BJ (cell line): ENCODE measurements at regions not wholly inside any gene's neighbourhood (a gene's known extent, or its start where the extent isn't known, plus 50 kb on each side); places are given as distances from the start of the nearest gene placed in this dataset.

Experiments used
- CTCF ChIA-PET: fragments of 350-600 bp; formaldehyde crosslinking; extraction: SDS; loops from one replicate; lab custom pipeline; 2021; ENCODE audit warnings: antibody characterized with exemption, inconsistent platforms; lab: Yijun Ruan, JAX
- POLR2A ChIA-PET: fragments of 300-600 bp; sonication (Branson Sonifier 250); formaldehyde crosslinking; extraction: SDS; loops from one replicate; lab custom pipeline; 2021; ENCODE audit warnings: antibody characterized with exemption; lab: Charles Lee
- DNase-seq: peaks from one replicate; pipeline ENCODE4 v3.0.0-alpha.2; 2011; ENCODE audit warnings: low read depth
- H3K27me3 ChIP-seq: 2 replicates; pipeline ENCODE4 v1.6.0; 2011; ENCODE audit warnings: low read length; ENCODE audit not compliant: control insufficient read depth, insufficient read depth
- H3K36me3 ChIP-seq: 2 replicates; pipeline ENCODE4 v1.5.1; 2011; ENCODE audit warnings: low read length; ENCODE audit not compliant: control insufficient read depth, insufficient read depth
- H3K4me3 ChIP-seq: 2 replicates; pipeline ENCODE4 v1.5.1; 2011; ENCODE audit warnings: low read depth, mild to moderate bottlenecking, control low read depth, low read length
- CTCF ChIP-seq: IDR thresholded peaks from 2 replicates; pipeline ENCODE4 v1.5.1; 2011; ENCODE audit warnings: low read depth, mild to moderate bottlenecking, control low read depth, inconsistent platforms, low read length, moderate library complexity; ENCODE audit not compliant: insufficient read depth

- CTCF ChIA-PET = interaction anchor here (0.8 kb wide), 1 partner anchor 10 kb away, joined by 3 read pairs; no protein-coding TSS in a partner anchor
These were observed 801.5 kb upstream of the SPRY2 start for GRCh38 chr13:81142306-81142999.

GRCh38 chr13:81140675-81141074 is 799.7 kb upstream of the SPRY2 start:
- POLR2A ChIA-PET = no interaction called here
- DNase-seq = no peak
- CTCF ChIA-PET = no interaction called here
- no peaks in the 10 kb centered on the region for H3K27me3 ChIP-seq
- no peak for TF ChIP-seq CTCF
- no peaks in the 10 kb centered on the region for H3K36me3 ChIP-seq
- no peak overlapping the region for H3K4me3 ChIP-seq

More at GRCh38 chr13:81142306-81142999, 801.5 kb upstream of the SPRY2 start:
- no peaks in the 10 kb centered on the region for H3K36me3 ChIP-seq
- no peak for DNase-seq
- no peak for TF ChIP-seq CTCF
- POLR2A ChIA-PET = no interaction called here
- H3K4me3 ChIP-seq = no peak overlapping the region
- no peaks in the 10 kb centered on the region for H3K27me3 ChIP-seq

- TF ChIP-seq CTCF = no peak
- DNase-seq = no peak
- CTCF ChIA-PET = no interaction called here
- Histone ChIP-seq H3K27me3 (no peaks in the 10 kb centered on the region), H3K36me3 (no peaks in the 10 kb centered on the region), H3K4me3 (no peak overlapping the region)
- POLR2A ChIA-PET = no interaction called here
These were observed 799.1 kb upstream of the SPRY2 start for GRCh38 chr13:81139987-81140386.

GRCh38 chr13:81138353-81138980 is 797.5 kb upstream of the SPRY2 start:
- Histone ChIP-seq H3K27me3 (no peaks in the 10 kb centered on the region), H3K36me3 (no peaks in the 10 kb centered on the region), H3K4me3 (no peak overlapping the region)
- DNase-seq = no peak
- ChIA-PET POLR2A (no interaction called here), CTCF (no interaction called here)
- TF ChIP-seq CTCF = no peak

- H3K4me3 ChIP-seq = no peak overlapping the region
- H3K36me3 ChIP-seq = no peaks in the 10 kb centered on the region
- no peak for TF ChIP-seq CTCF
- no peak for DNase-seq
- ChIA-PET CTCF (interaction anchor here (1.1 kb wide), 1 partner anchor 9 kb away, joined by 3 read pairs; no protein-coding TSS in a partner anchor), POLR2A (no interaction called here)
- no peaks in the 10 kb centered on the region for H3K27me3 ChIP-seq
These were observed 792.1 kb upstream of the SPRY2 start for GRCh38 chr13:81133066-81133465.
